ENCODE measurements at regions not wholly inside any gene's neighbourhood (a gene's known extent, or its start where the extent isn't known, plus 50 kb on each side); places are given as distances from the start of the nearest gene placed in this dataset.

- no peak for DNase-seq (ENCODE audit: low spot score)
- Mint-ChIP-seq H3K27me3 (ENCODE audit: insufficient read depth, low read depth, poor library complexity) (no peaks in the 10 kb centered on the region), H3K4me3 (no peak overlapping the region), H3K36me3 (ENCODE audit: low read depth) (no peaks in the 10 kb centered on the region), H3K4me1 (no peaks in the 10 kb centered on the region), H3K27ac (no peak overlapping the region), H3K9me3 (no peaks in the 10 kb centered on the region; the same call in 2 of the 3 replicates)
- Histone ChIP-seq H4K20me1 (replicated peaks; ENCODE audit: insufficient read depth) (no peaks in the 10 kb centered on the region), H3K27me3 (ENCODE audit: insufficient read depth) (no peaks in the 10 kb centered on the region), H3K36me3 (ENCODE audit: insufficient read depth) (no peaks in the 10 kb centered on the region), H3K4me3 (no peak overlapping the region), H3K79me2 (replicated peaks; ENCODE audit: insufficient read depth) (no peaks in the 10 kb centered on the region), H3K9me2 (ENCODE audit: insufficient read depth) (peaks cover 8% of the 10 kb centered on the region; the same call in 1 of the 2 replicates), H3K4me2 (no peak overlapping the region), H3K27ac (ENCODE audit: low read depth) (no peak overlapping the region), H3K4me1 (ENCODE audit: insufficient read depth) (no peaks in the 10 kb centered on the region), H3F3A (replicated peaks; ENCODE audit: low read depth) (no peaks in the 10 kb centered on the region), H2AFZ (peak overlapping the region; percentile 66; the same call in 1 of the 2 replicates)
- no peak for ATAC-seq
- TF ChIP-seq CTCF (conservative IDR thresholded peaks at IDR 0.05; ENCODE audit: low read depth in 2 of 2) (no peak), ZNF462 (CRISPR knock-in tag; IDR thresholded peaks at IDR 0.05) (no peak), POLR2AphosphoS5 (IDR thresholded peaks at IDR 0.05; ENCODE audit: low read depth) (no peak), JUNB (IDR thresholded peaks at IDR 0.05; ENCODE audit: unreplicated experiment) (no peak), EZH2 (IDR thresholded peaks at IDR 0.05; ENCODE audit: low read depth, unreplicated experiment) (no peak), CREB1 (CRISPR knock-in tag; IDR thresholded peaks at IDR 0.05; ENCODE audit: low read depth) (no peak), EZH2phosphoT487 (IDR thresholded peaks at IDR 0.05; ENCODE audit: unreplicated experiment) (no peak), REST (IDR thresholded peaks at IDR 0.05; ENCODE audit: unreplicated experiment) (no peak), NANOG (IDR thresholded peaks at IDR 0.05; ENCODE audit: borderline replicate concordance) (no peak), ZNF114 (CRISPR knock-in tag; IDR thresholded peaks at IDR 0.05) (no peak), ZNF331 (CRISPR knock-in tag; IDR thresholded peaks at IDR 0.05; ENCODE audit: low read depth) (no peak), ETS1 (IDR thresholded peaks at IDR 0.05) (no peak), STAT1 (IDR thresholded peaks at IDR 0.05; ENCODE audit: unreplicated experiment) (no peak)
Measured at GRCh38 chr14:53619691-53620231, 336.9 kb downstream of the BMP4 start.

Measured in GM23338 (cell line).